Progenitor cell of endocrine pancreas (in vitro differentiated cells): ENCODE measurements at regions not wholly inside any gene's neighbourhood (a gene's known extent, or its start where the extent isn't known, plus 50 kb on each side); places are given as distances from the start of the nearest gene placed in this dataset.

Experiments used
- DNase-seq: peaks from one replicate; pipeline ENCODE4 v3.0.0; 2021; ENCODE audit warnings: low spot score; ENCODE audit not compliant: unreplicated experiment
- H3K27ac Mint-ChIP-seq: 2 replicates; pipeline ENCODE4 v1.8.0; 2021; ENCODE audit warnings: mild to moderate bottlenecking, moderate library complexity, mixed read lengths
- H3K27me3 Mint-ChIP-seq: 2 replicates; pipeline ENCODE4 v1.8.0; 2021; ENCODE audit warnings: mixed read lengths
- H3K36me3 Mint-ChIP-seq: 2 replicates; pipeline ENCODE4 v1.8.0; 2022; ENCODE audit warnings: mixed read lengths; ENCODE audit not compliant: insufficient read depth
- H3K4me1 Mint-ChIP-seq: 2 replicates; pipeline ENCODE4 v1.8.0; 2021; ENCODE audit warnings: low read depth, mixed read lengths
- H3K4me3 Mint-ChIP-seq: 2 replicates; pipeline ENCODE4 v1.8.0; 2021; ENCODE audit warnings: low read depth, mild to moderate bottlenecking, moderate library complexity, mixed read lengths
- H3K9me3 Mint-ChIP-seq: 2 replicates; pipeline ENCODE4 v1.8.0; 2021; ENCODE audit warnings: low read depth, mixed read lengths
- CTCF ChIP-seq: fragments of 200-600 bp; sonication (generic); IDR thresholded peaks from one replicate; pipeline ENCODE4 v1.5.0; 2021; ENCODE audit warnings: antibody characterized with exemption, mild to moderate bottlenecking; ENCODE audit not compliant: unreplicated experiment

DNA sequence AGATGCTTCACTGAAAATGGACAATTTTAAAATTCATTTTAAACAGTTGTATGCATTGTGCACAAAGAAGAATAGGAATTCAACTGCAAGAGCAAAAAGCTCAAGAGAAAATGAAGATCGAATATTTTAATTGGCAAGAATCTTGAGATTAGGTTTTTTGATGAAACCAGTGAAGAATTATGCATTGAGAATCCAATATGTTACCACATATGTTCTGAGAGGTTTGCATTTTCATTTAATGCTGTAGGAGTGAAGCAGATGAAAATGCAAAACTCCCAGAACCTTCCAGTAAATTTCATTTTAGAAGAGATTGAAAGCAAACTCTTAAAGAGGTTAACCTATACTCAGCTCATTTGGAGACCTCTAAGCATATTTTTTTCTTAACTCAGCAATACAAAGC is 298.0 kb downstream of the OLFM3 start:
- no peak for TF ChIP-seq CTCF
- no peak for DNase-seq
- no peaks in the 10 kb centered on the region for H3K9me3 Mint-ChIP-seq
- no peaks in the 10 kb centered on the region for H3K36me3 Mint-ChIP-seq
- H3K4me1 Mint-ChIP-seq: peaks cover 8% of the 10 kb centered on the region
- H3K27me3 Mint-ChIP-seq: no peaks in the 10 kb centered on the region
- H3K27ac Mint-ChIP-seq: no peak overlapping the region
- H3K4me3 Mint-ChIP-seq: no peak overlapping the region

GRCh38 chr1:101704895-101705294 is 291.8 kb downstream of the OLFM3 start:
- DNase-seq: no peak
- Mint-ChIP-seq H3K36me3 (no peaks in the 10 kb centered on the region), H3K9me3 (no peaks in the 10 kb centered on the region), H3K4me3 (no peak overlapping the region), H3K27ac (no peak overlapping the region), H3K4me1 (peaks cover 8% of the 10 kb centered on the region), H3K27me3 (no peaks in the 10 kb centered on the region)
- no peak for TF ChIP-seq CTCF

DNA sequence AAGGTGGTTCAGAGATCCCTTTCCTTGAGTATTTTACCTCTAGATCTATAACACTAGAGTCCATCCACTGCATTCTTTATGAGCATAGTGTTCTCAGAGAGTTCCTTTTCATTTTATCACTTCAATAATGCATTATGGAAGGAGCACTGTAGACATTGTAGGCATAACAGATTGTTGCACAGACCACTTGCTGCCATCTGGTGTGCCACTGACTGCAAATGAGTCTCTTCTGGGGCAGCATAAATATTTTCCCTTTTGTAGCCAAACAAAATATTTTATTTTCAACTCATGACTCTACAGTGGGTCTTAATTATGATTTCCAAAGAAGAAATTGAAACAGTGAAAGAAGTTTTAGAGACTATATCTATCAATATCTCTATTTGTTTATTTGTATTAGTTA is 290.4 kb downstream of the OLFM3 start:
- Mint-ChIP-seq H3K4me3 (no peak overlapping the region), H3K9me3 (no peaks in the 10 kb centered on the region), H3K27me3 (no peaks in the 10 kb centered on the region), H3K36me3 (no peaks in the 10 kb centered on the region), H3K4me1 (peaks cover 8% of the 10 kb centered on the region), H3K27ac (no peak overlapping the region)
- no peak for DNase-seq
- TF ChIP-seq CTCF: no peak

DNA sequence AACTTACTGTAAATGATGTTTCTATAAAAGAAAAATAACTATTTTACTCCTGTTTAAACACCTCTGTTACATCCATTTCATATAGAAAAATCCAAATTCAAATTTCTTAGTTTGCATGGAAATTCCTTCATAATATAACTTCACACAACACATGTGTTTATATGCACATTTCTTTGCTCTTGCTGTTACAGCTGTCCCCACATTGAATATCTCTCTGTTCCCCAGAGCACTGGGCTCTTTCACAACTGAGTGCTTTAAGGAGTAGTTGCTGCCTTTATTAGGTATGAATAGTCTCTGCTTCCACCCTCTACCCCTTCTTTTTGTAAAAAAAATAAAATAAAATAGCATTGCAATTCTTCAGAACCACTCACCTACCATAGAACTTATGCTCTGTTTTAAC is 287.0 kb downstream of the OLFM3 start:
- Mint-ChIP-seq H3K4me1 (no peaks in the 10 kb centered on the region), H3K4me3 (no peak overlapping the region), H3K9me3 (no peaks in the 10 kb centered on the region), H3K27me3 (no peaks in the 10 kb centered on the region), H3K27ac (no peak overlapping the region), H3K36me3 (no peaks in the 10 kb centered on the region)
- DNase-seq: no peak
- no peak for TF ChIP-seq CTCF

- Mint-ChIP-seq H3K4me1 (peaks cover 4% of the 10 kb centered on the region), H3K9me3 (no peaks in the 10 kb centered on the region), H3K36me3 (no peaks in the 10 kb centered on the region), H3K4me3 (no peak overlapping the region), H3K27me3 (no peaks in the 10 kb centered on the region), H3K27ac (no peak overlapping the region)
- DNase-seq: no peak
- TF ChIP-seq CTCF: no peak
Observed at GRCh38 chr1:101713760-101714159, 283.0 kb downstream of the OLFM3 start.
